ENCODE measurements at regions not wholly inside any gene's neighbourhood (a gene's known extent, or its start where the extent isn't known, plus 50 kb on each side); places are given as distances from the start of the nearest gene placed in this dataset.
A peak's percentile ranks its signal among the peaks of the same experiment; 100 is the strongest.

DNA sequence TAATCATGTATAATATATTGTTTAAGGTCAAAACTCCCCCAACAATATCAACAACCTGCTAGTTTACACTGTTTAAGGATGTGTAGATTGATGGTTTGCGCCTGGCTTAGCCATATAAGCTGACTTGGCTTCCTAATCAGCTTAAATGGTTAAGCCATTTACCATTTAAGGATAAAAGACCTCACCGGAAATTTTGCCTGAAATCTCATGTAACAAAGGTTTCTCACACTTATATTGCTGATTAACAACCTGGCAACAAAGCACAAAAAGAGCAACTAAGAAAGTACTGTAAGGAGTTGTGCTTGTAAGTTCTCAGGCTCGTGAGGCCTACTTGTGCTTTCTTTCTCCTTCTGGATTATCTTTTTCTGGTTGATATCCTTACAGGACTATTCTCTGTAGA is 485.2 kb downstream of the GABRG1 start:
- DNase-seq = no peak

DNA sequence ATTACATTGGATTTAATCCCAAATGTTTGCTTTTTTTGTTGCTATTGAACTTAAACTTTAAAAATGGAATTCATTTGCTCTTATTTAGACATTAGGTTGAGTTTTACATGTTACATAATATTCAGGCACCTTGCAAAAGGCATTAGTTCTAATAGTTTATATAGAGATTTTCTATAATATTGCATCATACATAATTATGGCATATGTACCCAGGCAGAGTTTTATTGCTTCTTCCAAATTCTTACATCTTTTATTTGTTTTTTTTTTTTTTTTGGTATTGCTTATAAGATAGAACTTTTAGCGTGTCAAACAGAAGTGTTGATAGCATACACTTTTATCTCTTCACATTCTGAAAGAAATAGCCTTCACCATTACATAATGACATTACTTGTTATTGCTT is 487.7 kb downstream of the GABRG1 start:
- no peak for DNase-seq

DNA sequence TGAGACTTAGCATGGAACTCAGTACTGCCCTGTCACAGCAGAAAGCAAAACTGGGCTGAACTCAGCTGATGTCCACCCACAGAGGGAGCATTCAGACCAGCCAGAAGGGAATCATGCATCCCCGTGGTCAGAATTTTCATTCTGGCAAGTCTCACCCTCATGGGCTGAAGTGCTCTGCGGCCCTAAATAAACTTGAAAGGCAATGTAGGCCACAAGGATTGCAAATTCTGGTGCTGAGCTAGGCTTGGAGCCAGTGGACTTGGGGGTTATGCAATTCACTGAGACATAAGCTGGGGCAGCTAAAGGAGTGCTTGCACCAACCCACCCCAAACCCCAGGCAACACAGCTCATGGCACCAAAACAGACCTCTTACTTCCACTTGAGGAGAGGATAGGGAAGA is 494.1 kb downstream of the GABRG1 start:
- no peak for DNase-seq

DNA sequence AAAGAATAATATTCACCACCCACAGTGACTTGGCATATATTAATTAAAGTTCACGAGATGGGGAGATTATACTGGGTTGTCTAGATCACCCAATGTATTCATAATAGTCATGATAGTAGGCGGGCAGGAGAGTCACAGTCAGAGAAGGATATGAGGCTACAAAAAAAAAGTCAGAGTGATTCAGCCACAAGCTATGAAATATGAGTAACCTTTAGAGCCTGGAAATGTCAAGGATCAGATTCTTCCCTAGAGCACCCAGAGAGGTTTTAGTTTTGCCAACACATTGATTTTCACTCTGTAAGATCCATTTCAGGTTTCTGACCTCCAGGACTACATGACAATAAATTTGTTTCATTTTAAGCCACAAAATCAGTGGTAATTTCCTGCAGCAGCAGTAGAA is 501.9 kb downstream of the GABRG1 start:
- no peak for DNase-seq

DNA sequence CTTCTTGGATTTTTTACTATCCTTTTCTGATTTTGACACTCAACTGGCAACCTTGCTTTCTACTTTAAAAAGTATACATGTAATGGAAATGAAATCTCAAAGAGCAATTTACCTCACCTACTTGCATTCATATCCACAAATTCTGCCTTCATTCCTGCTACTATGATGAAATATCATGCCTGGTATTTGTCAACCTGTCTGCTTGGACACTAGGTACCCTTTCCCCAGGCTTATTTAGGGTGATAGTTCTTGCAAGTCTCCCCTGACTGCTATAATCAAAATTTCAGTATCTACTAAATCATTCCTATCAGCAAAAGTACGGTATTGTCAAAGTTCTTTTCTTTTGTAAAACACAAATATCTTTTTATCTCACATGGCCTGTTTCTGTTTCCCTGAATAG is 503.0 kb downstream of the GABRG1 start:
- DNase-seq = no peak

DNA sequence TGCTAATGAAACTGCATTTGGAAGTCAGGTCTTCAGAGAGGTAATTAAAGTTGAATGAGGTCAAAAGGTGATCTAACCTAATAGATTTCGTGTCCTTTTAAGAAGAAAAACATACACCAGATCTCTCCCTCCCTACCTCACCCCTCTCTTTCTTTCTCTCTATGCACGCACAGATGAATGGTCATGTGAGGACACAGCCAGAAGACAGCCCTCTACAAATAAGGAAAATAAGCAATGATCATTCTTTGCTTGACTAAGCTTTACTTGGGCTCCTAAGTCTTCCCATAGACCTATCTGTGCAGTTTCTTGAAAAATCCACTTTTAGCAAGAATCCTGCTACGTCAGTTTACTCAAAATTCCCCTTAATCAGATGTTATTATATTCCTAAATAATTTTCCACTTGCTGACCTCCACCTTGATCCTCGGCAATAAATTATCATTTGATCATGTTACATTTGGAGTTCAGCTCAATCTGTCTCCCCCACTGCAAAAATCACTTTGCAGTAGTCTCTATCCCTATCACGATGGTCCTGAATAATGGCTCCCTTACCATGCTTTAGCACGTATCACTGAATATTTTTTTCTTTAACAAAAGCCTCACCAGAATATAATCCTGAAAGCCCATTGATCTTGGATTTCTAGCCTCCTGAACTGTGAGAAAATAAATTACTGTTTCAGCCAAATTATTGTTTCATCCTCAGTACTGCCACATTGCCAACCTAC is 527.3 kb downstream of the GABRG1 start:
- no peak for DNase-seq

DNA sequence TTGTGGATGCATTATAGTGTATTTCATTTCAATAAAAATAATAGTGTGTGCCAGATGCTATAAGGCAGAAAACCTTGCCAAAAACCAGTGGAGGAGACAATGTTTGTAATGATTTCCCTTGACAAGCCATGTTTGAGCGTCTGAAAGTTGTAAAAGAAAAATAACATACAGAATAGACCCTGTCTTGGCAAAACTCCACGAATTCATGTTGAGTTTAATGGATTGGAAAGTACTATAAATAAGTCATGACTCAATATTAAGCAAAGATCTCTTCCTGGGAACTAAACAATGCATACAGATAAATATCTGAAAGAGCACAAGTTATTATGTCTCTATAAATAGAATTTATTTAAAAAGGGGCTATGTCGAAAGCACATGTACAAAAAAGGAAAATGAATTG is 543.5 kb downstream of the GABRG1 start:
- DNase-seq = no peak

DNA sequence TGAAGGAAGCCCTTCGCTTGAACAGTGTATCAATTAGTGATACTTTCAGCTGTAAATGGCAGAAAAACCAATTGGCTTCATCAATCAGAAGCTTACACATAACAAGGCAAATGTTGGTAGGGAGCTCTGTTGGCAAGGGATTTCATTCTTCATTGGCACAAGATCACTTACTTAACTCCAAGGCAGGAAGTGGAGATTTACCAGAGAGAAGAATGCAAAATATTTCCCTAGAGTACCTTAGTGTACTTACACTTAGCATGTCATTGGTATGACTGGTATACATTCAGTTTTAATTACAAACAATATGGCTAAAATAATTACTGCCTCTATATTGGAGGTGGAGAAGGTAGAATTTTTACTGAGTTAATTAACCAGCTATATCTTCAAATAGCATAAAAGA is 545.0 kb downstream of the GABRG1 start:
- no peak for DNase-seq

DNA sequence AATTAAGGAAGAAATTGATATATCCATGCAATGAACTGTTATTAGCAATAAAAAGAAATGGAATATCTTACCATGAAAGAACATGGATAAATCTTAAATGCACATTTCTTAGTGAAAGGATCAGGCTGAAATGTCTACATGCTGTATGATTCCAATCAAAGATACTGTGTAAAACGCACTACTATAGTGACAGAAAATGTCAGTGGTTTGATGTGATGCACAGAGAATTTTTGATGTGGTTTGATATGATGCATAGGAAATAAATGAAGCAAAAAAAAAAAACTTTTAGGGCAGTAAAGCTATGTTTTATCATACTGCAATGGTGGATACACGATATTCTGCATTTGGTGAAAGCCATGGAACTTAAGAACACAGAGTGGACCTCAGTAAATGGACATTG is 547.6 kb downstream of the GABRG1 start:
- DNase-seq = no peak

DNA sequence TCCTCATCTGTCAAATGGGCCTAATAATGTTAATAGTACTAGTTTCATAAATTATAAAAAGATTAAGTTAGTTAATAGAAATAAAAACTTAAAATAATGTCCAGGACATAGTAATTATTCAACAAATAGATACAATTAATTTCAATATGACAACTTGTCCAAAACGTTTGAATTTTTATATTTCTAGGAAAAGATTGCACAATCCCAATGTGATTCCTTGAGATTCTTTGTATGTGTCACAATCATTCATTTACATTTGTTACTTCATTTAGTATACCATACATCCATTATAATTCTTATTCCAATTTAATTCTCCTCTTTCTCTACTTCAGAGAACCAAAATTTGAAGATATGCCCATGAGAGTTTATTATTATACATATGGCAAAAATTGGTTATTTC is 554.2 kb downstream of the GABRG1 start:
- DNase-seq = no peak

DNA sequence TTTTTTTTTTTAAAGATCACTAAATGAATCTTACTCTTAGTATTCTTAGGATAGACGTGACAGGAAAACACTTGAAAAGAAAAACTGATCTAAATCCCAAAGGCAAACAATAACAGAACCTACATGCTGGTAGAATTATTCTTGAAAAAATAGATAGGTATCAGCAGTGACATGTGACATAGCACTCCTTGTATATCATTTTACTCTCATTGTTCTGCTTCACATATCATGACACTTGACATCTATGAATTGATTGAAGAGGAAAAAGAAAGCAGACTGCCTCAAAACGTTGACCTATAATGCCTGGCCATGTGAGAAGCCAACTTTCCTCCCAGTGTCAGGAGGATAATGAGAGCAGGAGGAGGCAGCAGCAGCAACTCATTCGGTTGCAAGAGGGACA is 555.2 kb downstream of the GABRG1 start:
- no peak for DNase-seq

DNA sequence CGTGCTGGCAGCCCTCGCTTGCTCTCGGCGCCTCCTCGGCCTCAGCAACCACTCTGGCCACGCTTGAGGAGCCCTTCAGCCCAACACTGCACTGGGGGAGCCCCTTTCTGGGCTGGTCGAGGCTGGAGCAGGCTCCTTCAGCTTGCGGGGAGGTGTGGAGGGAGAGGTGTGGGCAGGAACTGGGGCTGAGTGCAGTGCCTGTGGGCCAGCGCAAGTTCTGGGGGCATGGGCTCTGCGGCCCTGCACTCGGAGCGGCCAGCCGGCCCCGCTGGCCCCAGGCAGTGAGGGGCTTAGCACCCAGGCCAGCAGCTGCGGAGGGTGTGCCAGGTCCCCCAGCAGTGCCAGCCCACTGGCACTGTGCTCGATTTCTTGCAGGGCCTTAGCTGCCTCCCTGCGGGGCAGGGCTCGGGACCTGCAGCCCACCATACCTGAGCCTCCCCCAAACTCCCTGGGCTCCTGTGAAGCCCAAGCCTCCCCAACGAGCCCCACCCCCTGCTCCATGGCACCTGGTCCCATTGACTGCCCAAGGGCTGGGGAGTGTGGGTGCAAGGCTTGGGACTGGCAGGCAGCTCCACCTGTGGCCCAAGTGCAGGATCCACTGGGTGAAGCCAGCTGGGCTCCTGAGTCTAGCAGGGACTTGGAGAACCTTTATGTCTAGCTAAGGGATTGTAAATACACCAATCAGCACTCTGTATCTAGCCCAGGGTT is 556.8 kb downstream of the GABRG1 start:
- no peak for DNase-seq

DNA sequence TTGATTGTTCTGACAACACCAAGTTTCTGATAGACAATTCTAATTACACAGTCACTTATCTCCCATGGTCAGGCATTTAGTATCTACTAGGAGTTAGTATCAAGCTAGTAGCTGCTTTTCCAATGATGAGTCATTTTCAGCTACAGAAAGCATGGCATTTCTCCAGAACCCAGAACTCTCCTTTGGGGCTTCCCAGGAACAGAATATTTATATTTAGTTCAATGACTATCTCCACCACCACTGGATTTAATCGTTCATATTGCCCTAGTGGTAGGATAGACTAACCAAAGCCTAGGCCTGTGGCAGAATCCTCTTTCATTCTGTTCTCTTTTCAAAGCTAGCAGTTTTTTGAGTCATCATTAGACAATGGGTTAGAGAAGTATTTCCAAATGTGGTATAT is 569.4 kb downstream of the GABRG1 start:
- no peak for DNase-seq

DNA sequence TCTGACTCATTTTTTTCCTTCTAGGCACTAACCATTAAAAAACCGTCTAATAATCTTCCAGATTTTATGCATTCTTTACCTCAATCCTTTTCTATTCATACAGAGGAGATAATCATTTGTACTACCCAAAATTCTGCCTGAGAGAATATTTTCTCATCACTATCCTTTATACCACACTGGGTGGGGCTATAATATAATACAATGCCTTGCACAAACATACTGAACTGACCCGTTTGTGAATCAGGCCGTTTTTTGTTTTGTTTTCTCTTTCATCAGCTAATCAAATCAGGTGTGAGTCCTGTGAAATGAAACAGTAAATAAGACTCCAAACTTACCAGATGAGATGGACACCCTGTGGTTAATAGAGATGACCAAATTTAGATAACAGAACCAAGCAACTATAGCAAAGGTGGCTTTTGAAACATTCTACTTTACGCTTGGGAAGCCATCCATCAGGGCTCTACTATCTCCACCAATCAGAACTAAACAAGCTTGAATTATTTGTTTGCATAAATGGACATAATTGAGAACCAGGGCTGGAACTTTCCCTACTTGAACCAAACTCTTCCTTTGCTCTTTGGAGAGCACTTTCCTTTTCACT is 573.0 kb downstream of the GABRG1 start:
- no peak for DNase-seq

DNA sequence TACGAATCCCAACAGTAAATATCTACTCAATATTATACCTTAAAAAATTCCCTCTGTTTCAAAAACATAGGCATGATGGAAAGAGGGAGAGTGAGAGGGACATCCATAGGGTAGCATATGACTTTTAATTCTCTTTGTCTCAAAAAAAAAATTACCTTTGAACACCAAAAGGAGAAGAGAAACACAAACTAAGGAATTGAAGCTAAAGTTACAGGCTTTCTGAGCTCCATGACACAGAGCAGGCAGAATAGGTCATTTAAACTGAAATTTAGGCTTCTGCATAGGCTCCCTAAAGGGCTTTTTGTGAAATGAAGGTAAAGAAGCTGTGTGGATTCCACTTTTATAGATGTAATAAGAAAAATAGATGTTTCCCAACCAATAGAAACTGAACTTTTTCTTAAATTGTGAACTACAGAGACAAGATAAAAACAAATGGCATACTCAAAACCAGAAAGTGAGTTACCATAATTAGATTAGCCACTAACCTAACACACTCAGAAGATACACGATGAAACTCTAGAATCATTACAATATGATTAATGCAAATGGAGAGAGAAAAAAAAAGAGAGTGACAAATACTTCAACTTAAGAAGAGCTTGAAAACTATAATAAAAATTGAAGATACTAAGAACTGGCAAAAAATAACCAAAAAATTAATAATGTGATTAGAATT is 584.6 kb downstream of the GABRG1 start:
- no peak for DNase-seq

DNA sequence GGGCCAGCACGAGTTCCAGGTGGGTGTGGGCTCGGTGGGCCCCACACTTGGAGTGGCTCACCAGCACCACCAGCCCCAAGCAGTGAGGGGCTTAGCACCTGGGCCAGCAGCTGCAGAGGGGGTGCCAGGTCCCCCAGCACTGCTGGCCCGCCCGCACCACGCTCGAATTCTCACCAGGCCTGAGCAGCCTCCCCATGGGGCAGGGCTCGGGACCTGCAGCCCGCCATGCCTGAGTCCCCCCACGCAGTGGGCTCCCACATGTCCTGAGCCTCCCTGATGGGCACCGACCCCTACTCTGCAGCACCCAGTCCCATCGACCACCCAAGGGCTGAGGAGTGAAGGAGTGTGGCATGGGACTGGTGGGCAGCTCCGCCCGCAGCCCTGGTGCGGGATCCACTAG is 593.4 kb downstream of the GABRG1 start:
- DNase-seq = no peak

DNA sequence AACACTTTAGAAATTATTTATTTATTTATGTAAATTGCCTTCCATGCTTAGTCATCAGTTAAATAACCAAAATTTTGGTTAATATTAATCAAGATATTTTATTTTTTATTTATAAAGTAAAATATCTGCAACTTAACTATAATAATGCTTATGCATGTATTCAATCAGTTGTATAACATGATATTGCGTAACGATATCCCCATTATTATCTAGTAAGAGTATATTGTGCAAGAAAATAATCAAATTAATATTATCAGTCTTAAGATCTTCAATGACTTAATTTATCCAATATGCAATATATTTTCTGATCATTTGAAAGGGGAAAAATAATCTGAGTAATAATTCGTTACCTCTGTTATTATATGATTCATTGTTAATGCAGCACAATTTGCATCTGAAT is 596.7 kb downstream of the GABRG1 start:
- DNase-seq = no peak

DNA sequence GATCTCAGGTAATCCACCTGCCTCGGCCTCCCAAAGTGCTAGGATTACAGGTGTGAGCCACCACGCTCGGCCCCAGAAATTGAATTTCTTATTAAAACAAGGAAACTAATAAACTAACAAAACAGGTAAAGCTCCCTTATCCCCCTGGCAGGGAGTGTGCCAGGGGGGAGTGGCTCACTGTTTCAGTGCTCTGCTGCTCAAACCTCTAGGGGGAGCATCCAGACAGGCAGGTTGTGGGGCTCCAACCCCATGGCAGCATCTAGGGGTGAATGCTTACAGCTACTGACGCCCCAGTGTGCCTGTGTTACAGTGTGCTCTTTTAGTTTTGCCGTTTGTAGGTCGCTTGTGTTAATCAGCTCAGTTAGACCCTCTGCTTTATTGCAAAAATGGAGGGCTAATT is 605.0 kb downstream of the GABRG1 start:
- no peak for DNase-seq

DNA sequence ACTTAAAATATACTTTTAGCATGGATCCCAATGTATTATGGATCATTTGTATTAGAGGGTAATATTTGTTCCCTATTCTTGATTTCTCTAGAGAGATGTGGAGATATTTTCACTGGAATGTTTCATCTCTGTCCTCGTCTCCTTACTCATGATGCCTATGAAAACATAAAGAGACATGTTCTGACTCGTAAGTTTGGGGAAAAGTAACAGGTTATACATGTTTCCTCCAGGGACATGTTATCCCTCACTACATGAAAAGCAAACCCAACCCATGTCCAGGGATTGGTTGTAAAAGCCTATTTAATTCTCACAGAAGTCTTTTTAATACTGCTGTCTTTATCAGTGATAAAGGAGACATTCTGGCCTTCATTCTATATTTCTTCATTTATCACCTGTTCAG is 621.4 kb downstream of the GABRG1 start:
- no peak for DNase-seq

DNA sequence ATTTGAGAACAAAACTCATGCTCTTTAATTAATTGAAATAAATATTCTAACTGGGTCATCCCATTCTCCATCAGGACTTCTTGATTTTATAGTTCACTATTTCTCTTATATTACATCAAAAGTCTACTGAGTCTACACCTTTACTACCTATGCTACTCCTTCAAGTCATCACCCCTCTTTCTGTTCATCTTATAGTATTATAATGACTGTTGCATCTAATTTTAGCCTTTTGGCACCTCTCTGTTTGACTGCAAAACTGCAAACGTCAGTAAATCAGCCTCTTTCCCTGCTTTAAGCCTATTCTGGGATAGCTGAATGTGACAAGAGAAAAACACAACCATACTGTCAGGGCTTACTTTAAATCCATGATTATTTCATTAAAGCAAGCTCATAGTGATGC is 639.1 kb downstream of the GABRG1 start:
- no peak for DNase-seq

DNA sequence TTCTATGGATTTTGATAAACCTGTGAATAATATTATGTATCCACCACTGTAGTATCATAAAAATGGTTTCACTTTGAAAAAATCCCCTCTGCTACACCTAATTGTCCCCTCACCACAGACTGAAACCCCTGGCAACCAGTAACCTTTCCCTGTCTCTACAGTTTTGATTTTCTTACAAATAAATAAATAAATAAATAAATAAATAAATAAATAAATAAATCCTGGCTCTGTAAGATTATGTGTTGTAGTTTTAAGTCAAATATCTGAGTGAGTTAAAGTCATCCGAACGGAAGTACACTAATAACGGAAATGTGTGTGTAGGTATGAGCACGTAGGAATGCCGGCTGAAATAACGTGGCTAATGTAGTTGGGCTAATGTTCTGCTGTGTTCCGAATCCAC is 641.5 kb downstream of the GABRG1 start:
- DNase-seq = no peak

DNA sequence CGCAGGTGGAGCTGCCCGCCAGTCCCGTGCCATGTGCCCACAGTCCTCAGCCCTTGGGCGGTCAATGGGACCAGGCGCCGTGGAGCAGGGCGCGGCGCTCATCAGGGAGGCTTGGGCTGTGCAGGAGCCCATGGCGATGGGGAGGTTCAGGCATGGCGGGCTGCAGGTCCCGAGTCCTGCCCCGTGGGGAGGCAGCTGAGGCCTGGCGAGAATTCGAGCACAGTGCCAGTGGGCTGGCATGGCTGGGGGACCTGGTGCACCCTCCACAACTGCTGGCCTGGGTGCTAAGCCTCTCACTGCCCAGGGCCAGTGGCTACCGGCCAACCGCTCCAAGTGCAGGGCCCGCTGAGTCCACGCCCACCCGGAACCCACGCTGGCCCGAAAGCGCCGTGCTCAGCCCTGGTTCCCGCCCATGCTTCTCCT is 646.5 kb downstream of the GABRG1 start:
- DNase-seq = peak; percentile 2

DNA sequence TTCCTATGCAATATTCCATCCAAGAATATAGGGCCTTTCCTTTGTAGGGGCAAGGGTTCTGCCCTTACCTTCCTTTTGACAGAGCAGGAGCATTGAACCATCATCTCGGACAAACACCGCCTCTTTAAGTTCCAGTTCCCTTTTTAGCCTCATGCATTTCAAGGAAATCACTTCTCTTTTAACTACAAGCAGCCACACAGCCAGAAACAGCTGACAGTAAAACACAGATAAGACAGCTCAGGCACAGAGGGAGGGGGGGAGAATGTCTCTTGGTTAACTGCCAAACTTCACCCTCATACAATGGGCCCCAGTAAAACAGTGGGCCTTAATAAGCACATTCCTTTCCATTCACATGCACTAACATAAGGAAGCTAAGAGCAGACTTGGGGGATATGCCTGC is 648.3 kb downstream of the GABRG1 start:
- DNase-seq = no peak

DNA sequence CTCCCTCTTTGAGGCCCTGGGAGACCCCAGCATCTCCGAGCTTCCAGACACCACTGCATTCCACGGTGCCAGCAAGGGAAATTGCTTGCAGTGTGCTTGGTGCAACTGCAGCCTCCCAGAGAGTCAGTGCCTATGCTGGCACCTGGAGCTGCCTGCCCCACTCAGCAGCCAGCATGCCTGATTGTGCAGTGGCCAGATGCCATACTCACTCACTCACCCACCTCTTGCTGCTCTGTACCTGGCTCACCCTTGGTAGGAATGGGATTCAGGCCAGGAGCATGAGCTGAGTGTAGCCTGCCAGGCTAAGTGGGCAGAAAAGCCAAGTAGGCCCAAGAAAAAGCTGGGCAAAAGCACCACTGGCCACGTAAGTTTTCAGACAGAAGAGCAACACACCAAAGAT is 651.4 kb downstream of the GABRG1 start:
- no peak for DNase-seq

All from CD4-positive, alpha-beta T cell treated with Interleukin-6 for 4 hours (primary cell).